ENCODE measurements at regions not wholly inside any gene's neighbourhood (a gene's known extent, or its start where the extent isn't known, plus 50 kb on each side); places are given as distances from the start of the nearest gene placed in this dataset.

- no peaks in the 10 kb centered on the region; the same call in 1 of the 2 replicates for H3K9me3 ChIP-seq
- no peak overlapping the region for H3K4me3 ChIP-seq
- peak; percentile 24 for DNase-seq
- H3K36me3 ChIP-seq: no peaks in the 10 kb centered on the region
- no peaks in the 10 kb centered on the region for H3K27me3 ChIP-seq
These were observed 88.4 kb downstream of the FAS start for GRCh38 chr10:89078724-89079672.

- DNase-seq: no peak
- no peaks in the 10 kb centered on the region; the same call in 1 of the 2 replicates for H3K9me3 ChIP-seq
- H3K27me3 ChIP-seq: no peaks in the 10 kb centered on the region
- no peaks in the 10 kb centered on the region for H3K36me3 ChIP-seq
- H3K4me3 ChIP-seq: no peak overlapping the region
These were observed 85.5 kb downstream of the FAS start for GRCh38 chr10:89076120-89076519.

GRCh38 chr10:89075631-89076030, 85.0 kb downstream of the FAS start:
- H3K9me3 ChIP-seq: no peaks in the 10 kb centered on the region; the same call in 1 of the 2 replicates
- no peak for DNase-seq
- no peaks in the 10 kb centered on the region for H3K27me3 ChIP-seq
- no peaks in the 10 kb centered on the region for H3K36me3 ChIP-seq
- H3K4me3 ChIP-seq: no peak overlapping the region

DNA sequence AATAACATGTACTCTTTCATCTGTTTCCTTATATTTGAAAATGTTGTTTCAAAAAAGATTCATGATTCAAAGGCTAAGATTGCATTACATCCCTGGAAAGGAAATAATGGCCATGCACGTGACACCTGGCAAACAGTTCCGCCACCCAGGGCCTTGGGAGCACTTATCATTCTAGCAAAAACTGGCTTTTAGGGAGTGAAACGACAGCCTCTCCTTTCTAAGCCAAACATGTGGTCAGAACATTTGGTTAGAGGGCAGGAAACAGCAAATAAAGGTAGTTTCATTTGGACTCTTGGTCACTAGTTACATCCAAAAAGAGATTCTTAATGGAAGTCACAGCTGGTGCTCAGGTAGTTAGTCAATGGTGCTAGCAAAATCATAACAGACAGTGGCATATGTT, 83.5 kb downstream of the FAS start:
- no peak for DNase-seq
- no peaks in the 10 kb centered on the region for H3K9me3 ChIP-seq
- no peaks in the 10 kb centered on the region for H3K36me3 ChIP-seq
- no peak overlapping the region for H3K4me3 ChIP-seq
- H3K27me3 ChIP-seq: no peaks in the 10 kb centered on the region

DNA sequence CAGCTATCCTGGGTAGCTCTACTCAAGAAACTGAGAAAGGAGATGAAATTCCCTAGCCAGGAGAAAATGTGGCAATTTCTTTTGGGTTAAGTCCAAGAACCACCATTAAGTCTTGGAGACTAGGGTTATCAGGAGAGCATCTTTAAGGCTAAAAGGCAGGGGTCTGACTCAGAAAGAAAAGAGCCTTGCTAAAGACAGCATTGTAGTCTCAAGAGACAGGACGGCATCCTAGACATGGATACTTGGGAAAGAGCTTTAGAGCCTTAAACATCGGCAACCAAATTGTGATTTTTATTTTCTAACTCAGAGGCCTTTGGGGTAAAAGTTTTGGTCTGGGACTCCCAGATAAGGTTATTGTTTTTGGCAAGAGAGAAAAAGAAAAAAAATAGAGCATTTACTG, 83.1 kb downstream of the FAS start:
- Histone ChIP-seq H3K36me3 (no peaks in the 10 kb centered on the region), H3K4me3 (no peak overlapping the region), H3K27me3 (no peaks in the 10 kb centered on the region), H3K9me3 (no peaks in the 10 kb centered on the region)
- no peak for DNase-seq

DNA sequence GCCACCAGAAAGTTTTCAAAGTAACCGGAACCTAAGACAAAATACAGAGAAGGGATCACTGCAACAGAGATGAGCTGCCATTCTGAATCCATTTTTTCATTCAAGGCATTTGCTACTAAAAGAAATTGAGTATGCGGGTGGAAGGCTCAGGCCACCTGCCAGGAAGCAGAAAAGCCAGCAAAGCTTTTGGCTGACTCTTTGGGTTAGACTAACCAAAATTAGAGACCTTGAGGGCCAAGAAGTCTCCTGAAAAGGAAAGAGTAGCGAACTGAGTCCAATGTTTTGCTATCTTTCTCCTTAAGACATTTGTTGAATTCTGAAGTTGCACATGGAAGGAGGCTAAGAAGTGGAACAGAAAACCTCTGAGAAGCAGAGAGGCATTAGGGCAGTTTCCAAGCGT, 79.0 kb downstream of the FAS start:
- no peaks in the 10 kb centered on the region for H3K27me3 ChIP-seq
- H3K9me3 ChIP-seq: no peaks in the 10 kb centered on the region
- DNase-seq: no peak
- H3K36me3 ChIP-seq: no peaks in the 10 kb centered on the region
- no peak overlapping the region for H3K4me3 ChIP-seq
